HG02885 (cell line): ENCODE measurements at regions not wholly inside any gene's neighbourhood (a gene's known extent, or its start where the extent isn't known, plus 50 kb on each side); places are given as distances from the start of the nearest gene placed in this dataset.
A peak's percentile ranks its signal among the peaks of the same experiment; 100 is the strongest.

Source experiments
- ATAC-seq: cut with Tn5 transposase; IDR thresholded peaks from one replicate; pipeline ENCODE4 v1.9.1; 2021; ENCODE audit warnings: mild to moderate bottlenecking; ENCODE audit not compliant: unreplicated experiment, poor library complexity

- no peak for ATAC-seq
Measured at GRCh38 chr4:154977228-154977627, 196.2 kb downstream of the RBM46 start.

- peak; percentile 58 for ATAC-seq
Measured at GRCh38 chr4:154982187-154983047, 201.3 kb downstream of the RBM46 start.

GRCh38 chr4:154983714-154984113 is 202.6 kb downstream of the RBM46 start:
- no peak for ATAC-seq

GRCh38 chr4:154984148-154984547 is 203.1 kb downstream of the RBM46 start:
- peak; percentile 99 for ATAC-seq

GRCh38 chr4:154984616-154985015 is 203.5 kb downstream of the RBM46 start:
- ATAC-seq = no peak

- ATAC-seq = no peak
Measured at GRCh38 chr4:154985673-154986072, 204.6 kb downstream of the RBM46 start.

GRCh38 chr4:154988511-154988910 is 207.4 kb downstream of the RBM46 start:
- no peak for ATAC-seq

- ATAC-seq = no peak
Measured at GRCh38 chr4:154989511-154989910, 208.4 kb downstream of the RBM46 start.

GRCh38 chr4:154997866-154998265 is 210.6 kb upstream of the NPY2R start:
- ATAC-seq = peak; percentile 75

GRCh38 chr4:154998284-154998683 is 210.2 kb upstream of the NPY2R start:
- ATAC-seq = peak; percentile 29

- no peak for ATAC-seq
Measured at GRCh38 chr4:154998773-154999172, 209.7 kb upstream of the NPY2R start.

GRCh38 chr4:154999950-155000578 is 208.4 kb upstream of the NPY2R start:
- no peak for ATAC-seq

GRCh38 chr4:155001251-155001650 is 207.2 kb upstream of the NPY2R start:
- no peak for ATAC-seq

GRCh38 chr4:155005395-155006090 is 202.9 kb upstream of the NPY2R start:
- ATAC-seq = no peak

GRCh38 chr4:155007660-155008176 is 200.7 kb upstream of the NPY2R start:
- ATAC-seq = no peak

- no peak for ATAC-seq
Measured at GRCh38 chr4:155008389-155008788, 200.0 kb upstream of the NPY2R start.

GRCh38 chr4:155009288-155009687 is 199.1 kb upstream of the NPY2R start:
- no peak for ATAC-seq

GRCh38 chr4:155010376-155010775 is 198.1 kb upstream of the NPY2R start:
- ATAC-seq = no peak

- no peak for ATAC-seq
Measured at GRCh38 chr4:155011163-155011780, 197.2 kb upstream of the NPY2R start.

GRCh38 chr4:155012469-155012868 is 196.0 kb upstream of the NPY2R start:
- no peak for ATAC-seq
